Inflammatory macrophage treated with lipopolysaccharide for 4 hours (primary cell): ENCODE measurements at regions not wholly inside any gene's neighbourhood (a gene's known extent, or its start where the extent isn't known, plus 50 kb on each side); places are given as distances from the start of the nearest gene placed in this dataset.
A peak's percentile ranks its signal among the peaks of the same experiment; 100 is the strongest.
"Not testable (repeated sequence)": the region's sequence is repeated elsewhere in the genome, so short reads cannot be mapped to it uniquely, and the experiment has no call there.

ENCODE experiments used
- DNase-seq: peaks from one replicate; pipeline ENCODE4 v3.0.0-alpha.2; 2020

- DNase-seq = peak; percentile 16
Observed at GRCh38 chr6:111925296-111925695, 52.0 kb upstream of the FYN start.

- DNase-seq = no peak
Observed at GRCh38 chr6:111926731-111927302, 53.6 kb upstream of the FYN start.

GRCh38 chr6:111927321-111927720 is 54.1 kb upstream of the FYN start:
- DNase-seq = no peak

- no peak for DNase-seq
Observed at GRCh38 chr6:111928139-111928538, 54.9 kb upstream of the FYN start.

- DNase-seq = not testable (repeated sequence)
Observed at GRCh38 chr6:111934611-111935010, 61.4 kb upstream of the FYN start.

- DNase-seq = no peak
Observed at GRCh38 chr6:111936718-111937117, 63.5 kb upstream of the FYN start.

GRCh38 chr6:111938710-111939109 is 65.5 kb upstream of the FYN start:
- no peak for DNase-seq

GRCh38 chr6:111939902-111940301 is 66.7 kb upstream of the FYN start:
- peak; percentile 72 for DNase-seq

GRCh38 chr6:111940801-111941200 is 67.5 kb upstream of the FYN start:
- no peak for DNase-seq

- peak; percentile 59 for DNase-seq
Observed at GRCh38 chr6:111941686-111942330, 68.6 kb upstream of the FYN start.

- DNase-seq = peak; percentile 88
Observed at GRCh38 chr6:111942561-111942960, 69.3 kb upstream of the FYN start.

GRCh38 chr6:111943266-111943665 is 70.0 kb upstream of the FYN start:
- DNase-seq = no peak

GRCh38 chr6:111943726-111944125 is 70.5 kb upstream of the FYN start:
- DNase-seq = peak; percentile 51

- DNase-seq = peak; percentile 85
Observed at GRCh38 chr6:111944541-111944940, 71.3 kb upstream of the FYN start.

GRCh38 chr6:111949546-111949945 is 76.3 kb upstream of the FYN start:
- DNase-seq = no peak

GRCh38 chr6:111949984-111950383 is 76.7 kb upstream of the FYN start:
- DNase-seq = not testable (repeated sequence)

GRCh38 chr6:111950661-111951496 is 77.6 kb upstream of the FYN start:
- no peak for DNase-seq

- no peak for DNase-seq
Observed at GRCh38 chr6:111951497-111952085, 78.3 kb upstream of the FYN start.

- no peak for DNase-seq
Observed at GRCh38 chr6:111952274-111952673, 79.0 kb upstream of the FYN start.

- DNase-seq = peak; percentile 70
Observed at GRCh38 chr6:111952821-111953540, 79.7 kb upstream of the FYN start.

- DNase-seq = no peak
Observed at GRCh38 chr6:111956098-111956497, 82.8 kb upstream of the FYN start.

- no peak for DNase-seq
Observed at GRCh38 chr6:111957623-111958315, 84.5 kb upstream of the FYN start.
